Fibroblast of lung (primary cell): ENCODE measurements at regions not wholly inside any gene's neighbourhood (a gene's known extent, or its start where the extent isn't known, plus 50 kb on each side); places are given as distances from the start of the nearest gene placed in this dataset.
A peak's percentile ranks its signal among the peaks of the same experiment; 100 is the strongest.

Experiments
- DNase-seq, 2 donors: peaks; one replicate each; pipeline versions ENCODE4 v3.0.0 to v3.0.0-alpha.2; 2010; ENCODE audit warnings: low read depth in 2 of 2
- H2AFZ ChIP-seq: 2 replicates; pipeline ENCODE4 v1.5.1; 2012; ENCODE audit warnings: low read length, control low read depth, inconsistent platforms
- H3K27ac ChIP-seq: 2 replicates; pipeline ENCODE4 v1.5.1; 2011; ENCODE audit warnings: low read length, control low read depth; ENCODE audit not compliant: insufficient read depth
- H3K27me3 ChIP-seq: 2 replicates; pipeline ENCODE4 v1.5.1; 2011; ENCODE audit warnings: mild to moderate bottlenecking, low read length; ENCODE audit not compliant: control insufficient read depth, insufficient read depth
- H3K36me3 ChIP-seq: 2 replicates; pipeline ENCODE4 v1.5.1; 2011; ENCODE audit warnings: low read length; ENCODE audit not compliant: control insufficient read depth, insufficient read depth
- H3K4me1 ChIP-seq: 2 replicates; pipeline ENCODE4 v1.5.1; 2011; ENCODE audit warnings: low read length; ENCODE audit not compliant: control insufficient read depth, insufficient read depth; ENCODE audit errors: extremely low read depth
- H3K4me2 ChIP-seq: 2 replicates; pipeline ENCODE4 v1.5.1; 2011; ENCODE audit warnings: low read length, control low read depth; ENCODE audit not compliant: insufficient read depth; ENCODE audit errors: extremely low read depth
- H3K4me3 ChIP-seq, 4 experiments: fragments of 200-600 bp in 1 of 4; sonication (generic) in 1 of 4; replicated peaks in 1 of 4; 2 replicates each; pipeline ENCODE4 v1.5.1; 2011 to 2016; ENCODE audit warnings: low read length in 4 of 4, low read depth in 3 of 4, mild to moderate bottlenecking in 3 of 4, control low read depth in 2 of 4, inconsistent platforms in 1 of 4, mixed read lengths in 1 of 4; ENCODE audit not compliant: insufficient read depth in 1 of 4; ENCODE audit errors: control extremely low read depth in 1 of 4
- H3K79me2 ChIP-seq: 2 replicates; pipeline ENCODE4 v1.5.1; 2012; ENCODE audit warnings: mild to moderate bottlenecking, low read length, inconsistent platforms; ENCODE audit not compliant: control insufficient read depth, insufficient read depth
- H3K9ac ChIP-seq: 2 replicates; pipeline ENCODE4 v1.5.1; 2011; ENCODE audit warnings: mild to moderate bottlenecking, low read length, control low read depth; ENCODE audit not compliant: insufficient read depth
- H3K9me3 ChIP-seq: 2 replicates; pipeline ENCODE4 v1.5.1; 2012; ENCODE audit warnings: low read depth, low read length; ENCODE audit not compliant: control insufficient read depth, insufficient read depth
- H4K20me1 ChIP-seq: 2 replicates; pipeline ENCODE4 v1.5.1; 2011; ENCODE audit warnings: low read length; ENCODE audit not compliant: control insufficient read depth, insufficient read depth; ENCODE audit errors: extremely low read depth
- EZH2 ChIP-seq: IDR thresholded peaks from 2 replicates; pipeline ENCODE4 v1.5.1; 2012; ENCODE audit warnings: low read length, control low read depth, mild to moderate bottlenecking; ENCODE audit errors: missing control alignments
- TF ChIP-seq, protein P1 (sequence below), 2 donors: IDR thresholded peaks in 1 of 2; conservative IDR thresholded peaks in 1 of 2; 1 replicate in 1 of 2; 2 replicates in 1 of 2; pipeline ENCODE4 v1.5.1; 2011 to 2012; ENCODE audit warnings: low read length in 2 of 2, control low read depth in 1 of 2, inconsistent platforms in 1 of 2, low read depth in 1 of 2, mild to moderate bottlenecking in 1 of 2

GRCh38 chr1:18039102-18039501 is 68.5 kb upstream of the IGSF21 start:
- no peak overlapping the region for H3K9ac ChIP-seq

GRCh38 chr1:18041102-18041501 is 66.5 kb upstream of the IGSF21 start:
- no peak overlapping the region for H3K4me3 ChIP-seq
- H3K36me3 ChIP-seq = no peaks in the 10 kb centered on the region
- H3K27me3 ChIP-seq = no peaks in the 10 kb centered on the region
- no peak overlapping the region for H2AFZ ChIP-seq
- no peak overlapping the region for H3K4me2 ChIP-seq
- TF ChIP-seq, protein P1, sequence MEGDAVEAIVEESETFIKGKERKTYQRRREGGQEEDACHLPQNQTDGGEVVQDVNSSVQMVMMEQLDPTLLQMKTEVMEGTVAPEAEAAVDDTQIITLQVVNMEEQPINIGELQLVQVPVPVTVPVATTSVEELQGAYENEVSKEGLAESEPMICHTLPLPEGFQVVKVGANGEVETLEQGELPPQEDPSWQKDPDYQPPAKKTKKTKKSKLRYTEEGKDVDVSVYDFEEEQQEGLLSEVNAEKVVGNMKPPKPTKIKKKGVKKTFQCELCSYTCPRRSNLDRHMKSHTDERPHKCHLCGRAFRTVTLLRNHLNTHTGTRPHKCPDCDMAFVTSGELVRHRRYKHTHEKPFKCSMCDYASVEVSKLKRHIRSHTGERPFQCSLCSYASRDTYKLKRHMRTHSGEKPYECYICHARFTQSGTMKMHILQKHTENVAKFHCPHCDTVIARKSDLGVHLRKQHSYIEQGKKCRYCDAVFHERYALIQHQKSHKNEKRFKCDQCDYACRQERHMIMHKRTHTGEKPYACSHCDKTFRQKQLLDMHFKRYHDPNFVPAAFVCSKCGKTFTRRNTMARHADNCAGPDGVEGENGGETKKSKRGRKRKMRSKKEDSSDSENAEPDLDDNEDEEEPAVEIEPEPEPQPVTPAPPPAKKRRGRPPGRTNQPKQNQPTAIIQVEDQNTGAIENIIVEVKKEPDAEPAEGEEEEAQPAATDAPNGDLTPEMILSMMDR (conservative IDR thresholded peaks at IDR 0.05 in 1 of 2, IDR thresholded peaks at IDR 0.05 in 1 of 2; ENCODE audit: low read depth in 1 of 2, low read length in 2 of 2) = no peak
- no peak for TF ChIP-seq EZH2
- H3K4me1 ChIP-seq = no peaks in the 10 kb centered on the region
- no peaks in the 10 kb centered on the region for H3K79me2 ChIP-seq
- no peak for DNase-seq
- no peak overlapping the region for H3K9ac ChIP-seq
- H3K9me3 ChIP-seq = no peaks in the 10 kb centered on the region
- no peaks in the 10 kb centered on the region for H4K20me1 ChIP-seq
- no peak overlapping the region for H3K27ac ChIP-seq

More at GRCh38 chr1:18039102-18039501, 68.5 kb upstream of the IGSF21 start:
- no peaks in the 10 kb centered on the region for H3K9me3 ChIP-seq
- DNase-seq = no peak
- no peaks in the 10 kb centered on the region for H3K79me2 ChIP-seq
- no peak overlapping the region for H3K4me3 ChIP-seq
- TF ChIP-seq, protein P1 (conservative IDR thresholded peaks at IDR 0.05 in 1 of 2, IDR thresholded peaks at IDR 0.05 in 1 of 2; ENCODE audit: low read depth in 1 of 2, low read length in 2 of 2) = no peak
- TF ChIP-seq EZH2 = no peak
- H3K27me3 ChIP-seq = no peaks in the 10 kb centered on the region
- H2AFZ ChIP-seq = no peak overlapping the region
- H3K4me2 ChIP-seq = no peak overlapping the region
- no peaks in the 10 kb centered on the region for H3K4me1 ChIP-seq
- no peak overlapping the region for H3K27ac ChIP-seq
- no peaks in the 10 kb centered on the region for H3K36me3 ChIP-seq
- no peaks in the 10 kb centered on the region for H4K20me1 ChIP-seq

DNA sequence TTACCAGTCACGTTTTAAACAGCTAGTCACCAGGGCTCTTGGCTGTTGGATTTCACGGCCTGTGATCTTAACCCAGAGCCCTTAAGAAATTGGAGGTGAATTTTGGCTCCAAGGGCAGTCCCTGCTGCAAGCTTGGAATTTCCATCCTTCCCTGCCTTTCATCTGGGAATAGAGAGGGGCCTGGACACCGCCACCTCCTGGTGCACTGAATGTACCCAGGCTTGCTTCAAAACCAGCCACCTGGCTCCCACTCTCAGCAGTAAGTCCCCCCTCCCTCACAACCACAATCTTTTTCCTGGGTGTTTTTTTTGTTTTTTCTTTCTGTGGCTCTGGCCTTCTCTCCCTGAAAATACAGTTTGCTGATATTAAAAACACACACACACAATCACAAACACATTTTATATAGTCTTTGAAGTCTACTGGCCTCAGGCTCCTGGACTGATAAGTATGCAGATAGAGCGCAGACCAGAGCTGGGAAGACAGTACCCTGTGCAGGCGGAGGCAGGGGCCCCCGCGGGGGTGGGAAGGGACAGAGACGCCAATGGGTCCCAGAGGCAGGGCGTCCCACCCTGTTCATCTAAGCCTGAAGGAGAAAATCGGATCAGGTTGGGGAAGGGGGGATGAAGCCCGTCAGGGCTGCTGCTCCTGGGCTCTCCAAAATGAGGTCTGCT is 65.8 kb upstream of the IGSF21 start:
- H2AFZ ChIP-seq = no peak overlapping the region
- no peak overlapping the region for H3K27ac ChIP-seq
- H3K36me3 ChIP-seq = no peaks in the 10 kb centered on the region
- H3K4me3 ChIP-seq = no peak overlapping the region
- no peak overlapping the region for H3K4me2 ChIP-seq
- H3K4me1 ChIP-seq = no peaks in the 10 kb centered on the region
- H3K9ac ChIP-seq = no peak overlapping the region
- TF ChIP-seq, protein P1 (conservative IDR thresholded peaks at IDR 0.05 in 1 of 2, IDR thresholded peaks at IDR 0.05 in 1 of 2; ENCODE audit: low read depth in 1 of 2, low read length in 2 of 2) = peak in 1 of 2 donors; percentile 7
- TF ChIP-seq EZH2 = no peak
- no peaks in the 10 kb centered on the region for H4K20me1 ChIP-seq
- no peak for DNase-seq
- no peaks in the 10 kb centered on the region for H3K9me3 ChIP-seq
- H3K27me3 ChIP-seq = no peaks in the 10 kb centered on the region
- H3K79me2 ChIP-seq = no peaks in the 10 kb centered on the region
